Activated CD8-positive, alpha-beta memory T cell treated with anti-CD3 and anti-CD28 coated beads for 48 hours (primary cell): ENCODE measurements at regions not wholly inside any gene's neighbourhood (a gene's known extent, or its start where the extent isn't known, plus 50 kb on each side); places are given as distances from the start of the nearest gene placed in this dataset.
"Not testable (repeated sequence)": the region's sequence is repeated elsewhere in the genome, so short reads cannot be mapped to it uniquely, and the experiment has no call there.

ENCODE experiments used
- DNase-seq, 3 experiments: peaks; one replicate each; pipeline ENCODE4 v3.0.0-alpha.2; 2020; ENCODE audit warnings: low read depth in 2 of 3, low spot score in 2 of 3

- DNase-seq, result no peak
Observed at GRCh38 chr11:11718511-11718910, 96.7 kb upstream of the GALNT18 start.

- no peak for DNase-seq
Observed at GRCh38 chr11:11717064-11717725, 95.4 kb upstream of the GALNT18 start.

- DNase-seq, result not testable (repeated sequence)
Observed at GRCh38 chr11:11715075-11715474, 93.3 kb upstream of the GALNT18 start.

GRCh38 chr11:11710556-11710955 lies 88.8 kb upstream of the GALNT18 start:
- DNase-seq, result no peak

GRCh38 chr11:11709447-11710239 lies 87.8 kb upstream of the GALNT18 start:
- no peak for DNase-seq

GRCh38 chr11:11708256-11708655 lies 86.5 kb upstream of the GALNT18 start:
- DNase-seq, result no peak

- DNase-seq, result no peak
Observed at GRCh38 chr11:11706028-11706427, 84.2 kb upstream of the GALNT18 start.

GRCh38 chr11:11703885-11704284 lies 82.1 kb upstream of the GALNT18 start:
- DNase-seq, result no peak

- no peak for DNase-seq
Observed at GRCh38 chr11:11701070-11701469, 79.3 kb upstream of the GALNT18 start.

GRCh38 chr11:11697796-11698195 lies 76.0 kb upstream of the GALNT18 start:
- no peak for DNase-seq

- DNase-seq, result no peak
Observed at GRCh38 chr11:11691296-11692151, 69.7 kb upstream of the GALNT18 start.

GRCh38 chr11:11681536-11681935 lies 59.7 kb upstream of the GALNT18 start:
- no peak for DNase-seq

- DNase-seq, result no peak
Observed at GRCh38 chr11:11677672-11678356, 56.0 kb upstream of the GALNT18 start.

- no peak for DNase-seq
Observed at GRCh38 chr11:11675671-11676181, 53.9 kb upstream of the GALNT18 start.

- no peak for DNase-seq
Observed at GRCh38 chr11:11672789-11673188, 51.0 kb upstream of the GALNT18 start.

GRCh38 chr11:11672101-11672500 lies 50.3 kb upstream of the GALNT18 start:
- DNase-seq, result no peak
